NCI-H2081 (cell line): ENCODE measurements at regions not wholly inside any gene's neighbourhood (a gene's known extent, or its start where the extent isn't known, plus 50 kb on each side); places are given as distances from the start of the nearest gene placed in this dataset.

ENCODE experiments used
- DNase-seq, 2 experiments: peaks; one replicate each; lab custom pipeline; 2025; lab: John Stamatoyannopoulos, UW

GRCh38 chr1:38455829-38456530 is 403.6 kb downstream of the RRAGC start:
- DNase-seq: no peak

DNA sequence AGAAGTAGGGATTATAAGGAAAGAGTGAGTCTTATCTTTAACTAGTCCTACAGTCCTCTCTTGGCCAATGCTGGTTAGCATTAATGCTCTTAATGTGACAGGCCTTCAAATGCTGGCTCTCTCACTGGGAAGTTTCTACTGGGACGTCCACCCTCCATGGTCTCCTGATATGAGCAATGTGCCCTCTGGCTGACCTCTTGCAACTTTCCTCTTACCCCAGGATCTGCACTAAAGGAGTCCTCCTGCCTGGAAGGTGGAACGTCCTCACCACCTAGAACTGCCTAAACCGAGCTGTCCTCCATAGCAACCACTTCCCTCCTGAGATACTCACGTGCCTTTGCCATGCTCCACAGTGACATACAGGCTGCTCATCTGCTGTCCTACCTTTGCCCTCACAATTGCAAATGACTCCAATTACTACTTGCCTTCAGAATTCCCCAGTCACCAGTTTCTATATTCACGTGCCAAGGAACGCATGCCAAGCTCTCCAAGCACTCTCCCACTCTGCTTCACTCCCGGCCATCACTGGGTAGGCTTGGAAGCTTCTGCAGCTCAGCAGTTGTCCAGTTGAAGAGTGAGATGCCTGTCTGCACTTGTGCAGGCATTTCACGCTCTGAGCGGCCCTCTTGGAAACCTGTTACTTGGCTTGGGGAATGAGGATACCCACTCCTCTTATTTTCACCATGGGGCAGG is 404.7 kb downstream of the RRAGC start:
- no peak for DNase-seq

GRCh38 chr1:38454236-38454635 is 405.3 kb downstream of the RRAGC start:
- DNase-seq: no peak

GRCh38 chr1:38452246-38452645 is 405.7 kb upstream of the POU3F1 start:
- no peak for DNase-seq

GRCh38 chr1:38451541-38451993 is 405.0 kb upstream of the POU3F1 start:
- DNase-seq: no peak

GRCh38 chr1:38448893-38449292 is 402.3 kb upstream of the POU3F1 start:
- DNase-seq: no peak

- DNase-seq: no peak
Measured at GRCh38 chr1:38446936-38447335, 400.3 kb upstream of the POU3F1 start.

- DNase-seq: no peak
Measured at GRCh38 chr1:38444770-38445442, 398.3 kb upstream of the POU3F1 start.

GRCh38 chr1:38444311-38444710 is 397.7 kb upstream of the POU3F1 start:
- DNase-seq: no peak

GRCh38 chr1:38440402-38440801 is 393.8 kb upstream of the POU3F1 start:
- no peak for DNase-seq

DNA sequence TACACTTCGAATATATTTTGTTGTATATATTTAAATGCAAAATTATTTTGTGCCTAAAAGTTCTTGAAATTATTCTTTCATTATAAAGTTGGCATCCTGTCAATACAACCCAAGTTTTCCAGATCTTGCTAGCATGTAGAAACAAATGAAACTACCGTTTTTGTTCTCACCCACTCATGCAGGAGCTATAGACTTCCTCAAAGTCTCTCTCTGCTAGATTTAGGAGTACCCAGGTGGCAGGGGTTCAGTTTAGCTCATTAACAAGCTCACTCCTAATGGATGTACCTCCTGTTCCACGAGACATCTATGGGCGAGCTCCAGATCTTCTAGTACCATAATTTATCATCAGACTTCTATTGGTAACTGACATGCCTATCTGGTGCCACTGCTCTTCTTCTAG is 390.2 kb upstream of the POU3F1 start:
- DNase-seq: no peak

DNA sequence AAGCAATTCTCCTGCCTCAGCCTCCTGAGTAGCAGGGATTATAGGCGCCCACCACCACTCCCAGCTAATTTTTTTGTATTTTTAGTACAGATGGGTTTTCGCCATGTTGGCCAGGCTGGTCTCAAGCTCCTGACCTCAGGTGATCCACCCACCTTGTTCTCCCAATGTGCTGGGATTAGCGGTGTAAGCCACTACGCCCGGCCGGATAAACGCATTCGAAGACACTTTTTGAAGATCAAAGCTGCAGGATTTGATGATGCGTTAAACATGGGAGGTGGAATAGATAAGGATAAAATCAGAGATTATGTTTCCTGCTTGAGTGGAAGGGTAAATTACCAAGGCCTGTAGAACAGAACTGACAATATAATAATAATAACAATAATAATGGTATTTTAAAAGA is 389.4 kb upstream of the POU3F1 start:
- DNase-seq: no peak

GRCh38 chr1:38433084-38433722 is 386.6 kb upstream of the POU3F1 start:
- no peak for DNase-seq

DNA sequence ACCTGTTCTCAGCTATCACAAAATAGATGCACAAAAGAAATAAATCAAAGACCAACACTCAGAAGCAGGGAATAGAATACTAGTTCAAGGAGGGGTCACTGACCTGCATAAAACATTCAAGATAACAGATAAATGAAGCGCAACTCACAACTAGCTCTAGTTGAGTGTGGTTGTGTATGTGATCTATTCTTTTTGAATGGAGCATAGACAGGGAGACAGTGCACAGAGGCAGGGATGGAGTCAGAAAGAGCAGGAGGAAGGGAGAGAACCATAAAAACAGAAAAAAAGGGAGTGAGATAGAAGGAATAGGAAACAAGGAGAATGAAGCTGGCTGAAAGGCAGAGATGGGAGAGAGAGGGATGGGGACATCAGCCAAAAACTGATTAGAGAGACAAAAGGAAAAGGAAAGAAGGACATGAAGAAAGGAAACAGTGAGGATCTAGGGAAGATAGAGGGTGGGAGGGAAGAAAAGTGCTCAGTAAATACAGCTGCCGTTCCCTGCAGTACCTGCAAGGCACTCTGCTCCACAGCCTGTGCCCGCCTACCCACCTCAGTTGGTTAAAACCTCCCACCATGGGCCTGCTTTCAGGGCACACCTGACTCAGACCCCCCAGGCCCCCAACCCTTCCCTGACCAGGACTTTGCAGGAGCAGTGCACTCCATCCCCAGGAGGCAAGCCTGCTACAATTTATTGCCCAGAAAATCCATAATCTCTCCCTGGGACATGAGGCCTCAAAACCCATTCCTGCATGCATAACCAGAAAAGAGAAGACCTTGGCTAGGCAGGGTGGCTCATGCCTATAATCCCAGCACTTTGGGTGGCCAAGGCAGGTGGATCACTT is 385.2 kb upstream of the POU3F1 start:
- DNase-seq: no peak

GRCh38 chr1:38430949-38431348 is 384.4 kb upstream of the POU3F1 start:
- no peak for DNase-seq

- DNase-seq: no peak
Measured at GRCh38 chr1:38424677-38425076, 378.1 kb upstream of the POU3F1 start.

DNA sequence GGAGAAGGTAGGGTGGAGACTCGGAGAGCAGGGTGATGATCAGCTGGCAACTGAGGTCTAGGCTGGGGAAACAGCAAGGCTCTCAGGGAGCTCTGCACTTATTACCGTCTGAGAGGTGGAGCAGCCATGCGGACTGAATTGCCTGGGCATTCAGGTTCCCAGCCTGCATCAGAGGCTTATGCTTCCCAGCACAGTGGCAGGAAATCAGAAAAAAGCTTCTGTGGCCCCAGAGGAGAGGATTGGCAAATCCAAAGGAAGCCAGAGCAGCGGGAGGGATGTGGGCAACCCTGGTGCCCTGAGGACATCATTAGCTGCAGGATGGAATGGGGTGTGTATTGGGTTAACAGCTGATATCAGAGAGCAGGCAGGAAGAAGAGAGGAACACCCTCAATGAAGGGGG is 374.1 kb upstream of the POU3F1 start:
- DNase-seq: peak in 1 of 2 experiments; percentile 4

GRCh38 chr1:38418195-38419030 is 371.8 kb upstream of the POU3F1 start:
- no peak for DNase-seq

GRCh38 chr1:38403667-38404066 is 357.1 kb upstream of the POU3F1 start:
- DNase-seq: no peak

DNA sequence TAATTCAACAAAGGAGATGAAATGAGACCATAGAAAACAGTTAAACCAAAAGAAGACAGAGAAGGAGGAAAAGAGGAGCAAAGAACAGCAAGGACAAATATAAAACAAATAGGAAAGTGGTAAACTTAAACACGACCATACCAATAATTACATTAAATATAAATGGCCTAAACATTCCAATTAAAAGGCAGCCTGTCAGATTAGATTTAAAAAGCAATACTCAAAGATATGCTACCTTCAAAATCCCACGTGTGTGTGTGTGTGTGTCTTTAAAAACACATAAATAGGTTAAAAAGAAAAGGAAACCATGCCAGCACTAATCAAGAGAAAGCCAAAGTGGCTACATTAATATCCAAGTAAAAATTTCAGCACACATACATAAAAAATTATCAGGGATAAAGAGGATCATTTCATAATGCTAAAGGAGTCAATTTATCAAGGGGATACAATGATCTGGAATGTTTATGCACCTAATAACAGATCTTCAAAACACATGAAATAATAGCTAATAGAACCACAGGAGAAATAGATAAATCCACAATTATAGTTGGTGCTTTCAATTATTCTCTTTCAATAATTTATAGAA is 355.7 kb upstream of the POU3F1 start:
- no peak for DNase-seq
